CD4-positive, alpha-beta T cell treated with Interleukin-1 beta for 1 hour (primary cell): ENCODE measurements at regions not wholly inside any gene's neighbourhood (a gene's known extent, or its start where the extent isn't known, plus 50 kb on each side); places are given as distances from the start of the nearest gene placed in this dataset.
"Not testable (repeated sequence)": the region's sequence is repeated elsewhere in the genome, so short reads cannot be mapped to it uniquely, and the experiment has no call there.

Experiments
- DNase-seq, 2 donors: peaks; one replicate each; pipeline ENCODE4 v3.0.0-alpha.2; 2020 to 2022

DNA sequence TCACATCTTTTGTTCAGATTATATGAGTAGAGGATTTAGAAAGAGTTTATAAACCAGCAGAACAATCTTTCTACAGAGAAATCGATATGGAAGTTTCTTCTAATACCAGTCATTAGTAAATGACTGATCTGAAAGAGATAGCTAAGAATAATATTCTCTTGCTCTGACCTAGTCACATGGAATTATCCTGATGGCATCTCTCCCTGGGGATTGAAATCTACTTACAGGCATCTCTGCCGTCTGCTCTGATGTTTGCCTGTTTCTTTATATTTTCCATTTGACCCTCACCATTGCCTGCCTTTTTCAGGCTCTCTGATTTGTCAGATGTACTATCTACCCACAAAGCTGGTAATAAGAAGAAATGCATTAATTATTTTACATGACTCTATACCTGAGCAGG is 1157.3 kb downstream of the PCDH7 start:
- DNase-seq, result no peak

DNA sequence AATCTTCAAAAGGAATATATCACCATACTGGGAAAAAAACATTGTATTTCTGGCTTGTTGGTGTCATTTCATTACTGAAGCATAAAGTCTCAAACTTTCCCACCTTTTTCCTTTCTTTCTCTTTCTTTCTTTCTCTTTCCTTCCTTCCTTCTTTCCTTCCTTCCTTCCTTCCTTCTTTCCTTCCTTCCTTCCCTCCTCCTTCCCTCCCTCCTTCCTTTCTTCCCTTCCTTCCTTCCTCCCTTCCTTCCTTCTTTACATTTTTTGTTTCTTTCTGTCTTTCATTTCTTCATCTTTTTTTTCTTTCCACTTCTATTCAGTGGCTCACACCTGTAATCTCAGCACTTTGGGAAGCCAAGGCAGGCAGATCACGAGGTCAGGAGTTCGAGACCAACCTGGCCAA is 1160.7 kb downstream of the PCDH7 start:
- DNase-seq, result not testable (repeated sequence)

DNA sequence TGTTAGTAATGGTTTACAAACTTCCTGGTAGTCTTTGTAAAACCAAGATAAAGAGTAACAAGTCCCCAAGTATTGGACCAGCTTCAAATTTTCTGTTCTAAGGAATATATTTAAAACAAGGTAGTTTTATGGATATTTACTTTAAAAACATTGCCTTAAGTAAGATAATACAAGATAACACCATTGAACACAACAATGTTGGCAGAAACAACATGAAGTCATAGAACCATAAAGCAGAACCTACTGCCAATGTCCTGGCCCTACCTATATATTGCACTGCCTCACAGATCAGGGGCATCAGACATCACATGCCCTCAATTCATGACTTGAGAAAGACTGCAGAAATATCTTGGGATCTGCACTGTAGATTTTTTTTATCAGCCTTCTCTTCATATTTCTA is 1176.2 kb downstream of the PCDH7 start:
- no peak for DNase-seq

DNA sequence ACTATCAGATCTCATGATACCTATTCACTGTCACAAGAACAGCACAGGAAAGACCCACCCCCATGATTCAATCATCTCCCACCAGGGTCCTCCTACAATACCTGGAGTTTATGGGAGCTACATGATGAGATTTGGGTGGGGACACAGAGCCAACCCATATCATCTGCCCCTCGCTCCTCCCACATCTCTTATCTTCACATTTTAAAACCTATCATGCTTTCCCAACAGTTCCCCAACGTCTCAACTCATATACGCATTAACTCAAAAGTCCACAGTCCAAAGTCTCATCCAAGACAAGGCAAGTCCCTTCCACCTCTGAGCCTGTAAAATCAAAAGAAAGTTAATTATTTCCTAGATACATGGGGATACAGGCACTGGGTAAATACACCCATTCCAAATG is 1185.2 kb downstream of the PCDH7 start:
- DNase-seq, result no peak

DNA sequence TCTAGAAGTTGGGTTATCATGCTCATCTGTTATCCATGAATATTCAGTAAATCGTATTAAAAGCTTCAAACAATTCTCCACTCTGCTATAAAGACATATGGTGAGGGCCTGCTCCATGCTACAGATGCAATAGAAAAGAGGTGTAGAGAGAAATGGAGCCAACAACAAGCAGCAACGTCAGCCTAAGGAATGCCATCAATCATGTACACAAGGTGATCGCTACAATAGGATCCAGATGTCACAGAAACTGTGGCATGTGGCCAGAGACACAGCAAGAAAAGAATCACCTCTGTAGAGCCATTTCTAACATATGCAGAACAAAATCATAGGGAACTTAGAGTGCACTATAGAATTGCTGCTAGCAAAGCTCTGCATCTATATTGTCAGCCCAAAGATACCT is 1188.1 kb downstream of the PCDH7 start:
- DNase-seq, result no peak

DNA sequence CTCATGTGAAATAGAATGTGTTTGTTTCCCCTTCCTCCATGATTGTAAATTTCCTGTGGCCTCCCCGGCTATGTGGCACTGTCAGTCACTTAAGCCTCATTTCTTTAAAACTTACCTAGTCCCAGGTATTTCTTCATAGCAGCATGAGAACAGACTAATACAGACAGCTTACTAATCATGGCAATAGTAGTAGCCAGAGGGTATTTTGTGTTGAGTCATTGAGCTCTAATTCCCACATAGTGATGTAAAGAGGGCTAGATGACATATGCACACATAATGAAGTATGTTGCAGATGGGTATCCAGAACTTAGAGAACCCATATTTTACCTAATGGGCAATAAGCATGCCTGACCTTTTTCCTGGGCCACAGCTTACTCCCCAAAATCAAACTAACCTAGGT is 1197.2 kb downstream of the PCDH7 start:
- DNase-seq, result no peak

DNA sequence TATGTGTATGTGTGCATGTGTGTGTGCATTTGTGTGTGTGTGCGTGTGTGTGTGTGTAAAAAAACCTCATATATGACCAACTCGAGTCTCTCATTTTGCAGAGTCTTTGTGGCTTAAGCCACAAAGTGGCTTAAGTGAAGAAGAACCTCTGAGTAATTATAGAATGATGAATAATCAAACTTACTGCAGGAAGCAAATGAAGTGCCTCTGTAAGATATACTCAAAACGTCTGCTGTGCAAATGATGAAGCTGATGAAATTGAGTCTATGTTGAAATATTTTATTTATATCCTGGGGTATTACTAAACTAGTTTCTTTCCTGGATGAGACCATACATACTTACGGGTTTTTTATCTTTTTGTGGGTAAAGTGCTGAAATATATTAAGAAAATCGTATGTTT is 1198.7 kb downstream of the PCDH7 start:
- no peak for DNase-seq

DNA sequence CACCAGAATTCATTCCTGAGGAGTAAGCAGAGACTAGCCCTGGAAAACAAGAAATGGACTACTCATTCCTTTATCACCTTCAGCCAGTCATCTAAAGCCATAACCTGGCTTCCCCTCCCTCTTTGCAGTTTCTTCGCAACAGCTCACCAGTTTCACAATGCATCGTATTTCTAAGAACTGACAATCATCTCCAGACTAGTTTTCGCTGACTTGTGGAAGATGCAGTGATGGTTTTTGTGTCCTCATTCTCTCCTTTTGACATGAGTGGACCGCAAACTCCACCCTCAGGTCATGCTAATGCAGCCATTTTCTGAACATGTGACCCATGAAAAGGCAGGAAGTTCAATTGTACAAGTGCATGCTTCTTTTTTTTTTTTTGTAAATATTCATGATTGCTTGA is 1203.5 kb downstream of the PCDH7 start:
- no peak for DNase-seq

DNA sequence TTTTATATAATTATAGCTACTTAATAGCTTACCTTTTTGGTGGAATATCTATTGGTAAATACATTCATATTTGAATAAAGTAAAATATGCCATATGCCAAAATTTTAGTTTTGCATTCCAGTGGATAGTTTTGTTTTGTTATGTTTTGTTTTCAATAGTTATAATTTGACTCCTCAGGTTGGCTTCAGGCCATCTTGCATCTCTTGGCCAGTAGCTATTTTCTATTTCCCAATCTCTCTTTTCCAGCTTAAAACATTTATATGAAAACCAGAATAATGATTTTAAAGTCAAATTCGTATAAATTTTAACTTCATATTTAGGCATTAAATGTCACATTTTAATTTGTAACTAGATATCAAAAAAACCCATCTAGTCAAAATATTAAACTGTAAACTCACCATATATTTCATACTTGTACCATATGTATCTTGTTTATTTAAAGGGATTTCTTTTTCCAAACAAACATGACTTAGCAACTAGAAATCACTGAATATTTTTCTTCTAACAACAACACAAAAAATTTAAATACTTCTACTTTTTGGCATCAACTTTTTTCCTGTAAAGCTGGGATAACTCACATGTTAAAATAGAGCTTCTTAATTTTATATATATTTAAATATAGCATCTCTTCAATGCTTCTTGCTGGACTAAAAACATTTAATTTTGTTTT is 1209.6 kb downstream of the PCDH7 start:
- DNase-seq, result no peak

DNA sequence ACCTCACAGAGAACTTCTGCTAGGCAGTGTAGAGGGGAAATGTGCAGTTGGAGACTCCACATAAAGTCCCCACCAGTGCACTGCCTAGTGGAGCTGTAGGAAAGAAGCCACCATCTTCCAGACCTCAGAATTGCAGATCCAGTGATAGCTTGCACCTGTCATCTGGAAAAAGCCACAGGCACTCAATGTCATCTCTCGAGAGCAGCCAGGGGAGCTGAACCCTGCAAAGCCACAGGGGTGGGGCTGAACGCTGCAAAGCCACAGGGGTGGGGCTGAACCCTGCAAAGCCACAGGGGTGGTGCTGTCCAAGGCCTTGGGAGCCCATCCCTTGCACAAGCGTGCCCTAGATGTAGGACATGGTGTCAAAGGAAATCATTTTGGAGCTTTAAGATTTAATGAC is 1226.3 kb downstream of the PCDH7 start:
- no peak for DNase-seq

DNA sequence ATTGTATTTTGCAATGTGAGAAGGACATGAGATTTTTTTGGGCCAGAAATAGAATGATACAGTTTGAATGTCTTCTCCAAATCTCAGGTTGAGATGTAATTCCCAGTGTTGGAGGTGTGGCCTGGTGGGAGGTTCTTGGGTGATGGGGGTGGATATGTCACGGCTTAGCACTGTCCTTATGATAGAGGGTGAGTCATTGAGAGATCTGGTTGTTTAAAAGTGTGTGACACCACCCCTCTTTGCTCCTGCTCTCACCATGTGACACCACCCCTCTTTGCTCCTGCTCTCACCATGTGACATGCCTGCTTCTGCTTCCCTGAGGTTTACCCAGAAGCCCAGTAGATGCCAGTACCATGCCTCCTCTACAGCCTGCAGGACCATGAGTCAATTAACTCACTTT is 1226.9 kb downstream of the PCDH7 start:
- no peak for DNase-seq

DNA sequence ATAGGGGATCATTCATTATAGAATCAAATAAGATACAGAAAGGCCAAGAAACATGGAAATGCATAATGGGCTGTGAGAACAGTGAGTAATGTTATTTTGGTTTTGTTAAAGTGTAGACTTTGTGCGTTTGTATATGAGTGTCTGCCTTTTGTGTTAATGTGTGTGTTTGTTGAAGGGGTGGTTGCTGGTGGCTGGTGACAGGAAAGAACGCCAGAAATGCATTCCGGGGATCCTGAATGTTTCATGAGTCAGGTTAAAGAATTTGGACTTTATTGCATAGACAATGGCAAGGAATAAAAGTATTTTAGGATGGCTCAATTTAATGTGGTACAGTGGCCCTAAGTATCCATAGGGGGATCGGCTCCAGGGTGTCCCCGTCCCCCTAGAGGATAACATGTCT is 1228.9 kb downstream of the PCDH7 start:
- no peak for DNase-seq

DNA sequence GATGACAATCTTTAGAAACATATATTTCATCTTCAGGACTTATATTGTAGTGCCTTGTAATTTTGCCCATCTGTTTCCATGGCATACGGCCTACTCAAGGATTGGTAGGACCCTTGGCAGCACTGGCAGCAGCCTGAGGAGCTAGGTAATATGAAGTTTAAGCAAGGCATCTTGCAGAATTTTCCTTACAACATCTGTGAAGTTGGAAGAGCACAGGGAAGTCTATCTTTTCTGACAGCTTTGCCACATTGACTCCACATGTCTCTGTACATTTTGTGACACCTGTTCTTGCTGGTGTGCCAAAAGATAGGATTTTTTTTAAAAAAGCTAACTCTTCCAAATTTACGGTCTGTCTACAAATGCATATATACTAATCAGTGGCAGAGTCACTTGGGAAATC is 1235.2 kb downstream of the PCDH7 start:
- no peak for DNase-seq

DNA sequence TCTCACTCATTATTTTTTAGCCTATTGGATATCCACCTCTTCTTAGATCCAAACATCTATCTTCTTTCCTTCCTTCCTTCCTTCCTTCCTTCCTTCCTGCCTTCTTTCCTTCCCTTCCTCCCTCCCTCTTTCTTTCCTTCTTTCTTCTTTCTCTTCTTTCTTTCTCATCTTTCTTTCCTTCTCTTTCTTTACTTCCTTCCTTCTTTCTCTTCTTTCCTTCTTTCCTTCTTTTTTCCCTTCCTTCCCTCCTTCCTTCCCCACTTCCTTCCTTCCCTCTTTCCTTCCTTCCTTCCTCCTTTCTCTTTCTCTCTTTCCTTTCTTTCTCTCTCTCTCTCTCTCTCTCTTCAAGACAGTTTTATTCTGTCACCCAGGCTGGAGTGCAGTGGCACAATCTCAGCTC is 1239.8 kb downstream of the PCDH7 start:
- DNase-seq, result no peak

DNA sequence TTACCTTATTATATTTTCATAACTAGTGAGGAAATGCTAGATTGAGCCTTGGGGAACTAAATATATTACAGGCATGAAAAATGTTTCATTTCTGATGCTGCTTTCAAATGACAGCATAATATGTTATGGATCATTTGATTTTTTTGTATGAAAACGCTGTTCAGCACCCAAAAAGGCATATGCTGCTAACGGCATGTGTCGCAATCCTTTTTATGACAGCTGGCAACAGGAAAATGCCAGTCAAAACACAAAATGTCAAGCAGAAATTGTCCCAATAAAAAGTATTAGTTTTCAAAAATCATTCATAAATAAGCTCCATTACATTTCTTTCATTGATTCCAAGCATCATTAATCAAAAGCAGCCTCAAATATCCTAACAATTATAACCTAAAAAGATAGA is 1244.5 kb downstream of the PCDH7 start:
- no peak for DNase-seq

DNA sequence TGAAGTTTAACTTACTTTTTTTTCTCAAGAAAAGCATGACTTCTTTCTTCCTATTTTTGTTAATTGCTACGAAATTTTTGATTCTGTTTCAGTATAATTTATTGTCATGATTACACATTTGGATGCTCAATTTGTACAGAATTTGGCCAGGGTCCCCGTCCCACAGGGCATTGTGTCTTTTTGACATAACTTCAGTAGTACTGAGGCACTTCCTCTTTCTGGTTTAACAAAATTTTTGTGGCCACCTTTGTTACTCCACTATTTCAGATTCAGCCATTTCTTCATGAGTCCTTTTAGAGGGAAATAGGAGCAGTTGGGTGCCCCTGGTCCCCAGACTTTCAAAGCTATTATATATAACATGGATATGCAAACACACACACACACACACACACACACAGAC is 1248.7 kb downstream of the PCDH7 start:
- DNase-seq, result no peak

DNA sequence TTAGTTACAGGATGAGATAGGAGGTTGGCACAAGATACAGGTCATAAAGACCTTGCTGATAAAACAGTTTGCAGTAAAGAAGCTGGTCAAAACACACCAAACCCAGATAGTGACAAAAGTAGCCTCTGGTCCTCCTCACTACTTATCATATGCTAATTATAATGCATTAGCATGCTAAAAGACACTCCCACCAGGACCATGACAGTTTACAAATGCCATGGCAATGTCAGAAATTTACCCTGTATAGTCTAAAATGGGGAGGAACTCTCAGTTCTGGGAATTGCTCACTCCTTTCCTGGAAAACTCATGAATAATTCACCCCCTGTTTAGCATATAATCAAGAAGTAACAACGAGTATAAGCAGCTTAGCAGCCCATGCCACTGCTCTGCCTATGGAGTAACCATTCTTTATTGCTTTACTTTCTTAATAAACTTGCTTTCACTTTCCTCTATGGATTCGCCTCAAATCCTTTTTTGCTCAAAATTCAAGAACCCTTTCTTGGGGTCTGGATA is 1254.4 kb downstream of the PCDH7 start:
- DNase-seq, result no peak

DNA sequence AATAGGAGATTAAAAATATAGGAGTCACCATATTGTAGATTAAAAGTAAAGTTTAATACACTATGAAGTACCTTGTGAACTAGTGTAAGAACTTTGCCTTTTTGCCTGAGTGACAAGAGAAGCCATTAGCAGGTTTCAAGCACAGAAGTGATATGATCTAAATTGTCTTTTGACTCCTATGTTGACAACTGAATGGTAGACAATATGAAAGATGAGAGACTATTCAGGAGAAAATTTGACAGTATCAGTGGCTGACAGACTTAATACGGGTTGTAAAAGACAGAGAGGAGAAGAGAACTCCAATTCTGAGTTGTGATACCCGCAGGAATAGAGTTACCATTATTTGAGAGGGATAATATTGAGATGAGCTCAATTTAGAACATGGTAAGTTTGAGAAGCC is 1259.8 kb downstream of the PCDH7 start:
- no peak for DNase-seq

DNA sequence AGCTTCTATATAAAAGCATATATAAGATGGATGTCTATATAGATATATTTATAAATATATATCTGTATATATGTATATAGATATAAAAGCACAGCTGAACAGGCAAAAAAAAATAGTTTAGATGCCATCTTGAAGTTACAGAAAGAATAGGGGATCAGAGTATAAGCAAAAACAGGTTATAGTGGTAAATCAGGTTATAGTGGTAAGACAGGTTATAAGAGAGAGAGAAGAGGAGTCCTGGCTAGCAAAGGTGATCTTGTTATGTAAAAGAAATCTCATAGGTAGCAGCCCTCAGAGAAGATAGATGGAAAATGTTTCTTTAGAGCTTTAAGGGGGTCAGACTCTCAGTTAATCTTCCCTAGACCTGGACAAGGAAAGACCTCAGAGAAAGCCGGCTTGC is 1263.1 kb downstream of the PCDH7 start:
- DNase-seq, result no peak

DNA sequence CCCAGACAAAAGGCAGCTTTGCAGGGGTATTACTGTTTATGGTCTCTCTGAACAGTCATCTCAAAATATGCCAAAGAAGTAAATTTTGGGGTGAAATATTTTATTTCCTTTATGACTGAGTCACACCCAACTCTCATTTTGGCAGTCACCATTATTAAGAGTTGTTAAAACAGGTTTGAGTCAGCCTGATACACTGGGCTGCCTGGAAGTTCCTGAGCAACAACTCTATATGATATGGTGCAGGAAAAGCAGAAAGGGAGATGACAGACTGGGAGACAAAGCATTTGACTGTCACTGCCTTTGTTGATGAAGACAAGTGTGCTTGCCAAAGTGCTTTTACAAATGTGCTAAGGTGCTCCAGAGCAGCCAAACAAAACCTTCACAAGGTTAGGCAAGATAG is 1263.5 kb downstream of the PCDH7 start:
- DNase-seq, result no peak

DNA sequence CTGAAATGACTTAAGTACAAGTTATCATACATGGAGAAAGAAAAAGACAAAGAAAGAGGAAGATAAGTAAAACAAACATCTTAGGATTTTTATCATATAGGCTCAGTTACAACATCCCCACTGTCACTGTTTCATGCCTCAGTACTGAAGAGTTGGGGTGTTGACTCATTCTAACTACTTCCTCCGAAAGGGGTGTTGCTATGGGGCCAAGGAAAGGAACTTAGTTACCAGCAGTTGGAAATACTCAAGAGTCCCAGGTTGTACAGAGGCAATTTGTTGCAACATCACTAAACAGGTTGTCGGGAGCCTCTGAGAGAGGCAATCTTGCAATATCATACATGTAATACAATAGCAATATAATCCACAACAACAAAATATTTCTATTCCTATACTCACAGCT is 1264.7 kb downstream of the PCDH7 start:
- DNase-seq, result no peak

DNA sequence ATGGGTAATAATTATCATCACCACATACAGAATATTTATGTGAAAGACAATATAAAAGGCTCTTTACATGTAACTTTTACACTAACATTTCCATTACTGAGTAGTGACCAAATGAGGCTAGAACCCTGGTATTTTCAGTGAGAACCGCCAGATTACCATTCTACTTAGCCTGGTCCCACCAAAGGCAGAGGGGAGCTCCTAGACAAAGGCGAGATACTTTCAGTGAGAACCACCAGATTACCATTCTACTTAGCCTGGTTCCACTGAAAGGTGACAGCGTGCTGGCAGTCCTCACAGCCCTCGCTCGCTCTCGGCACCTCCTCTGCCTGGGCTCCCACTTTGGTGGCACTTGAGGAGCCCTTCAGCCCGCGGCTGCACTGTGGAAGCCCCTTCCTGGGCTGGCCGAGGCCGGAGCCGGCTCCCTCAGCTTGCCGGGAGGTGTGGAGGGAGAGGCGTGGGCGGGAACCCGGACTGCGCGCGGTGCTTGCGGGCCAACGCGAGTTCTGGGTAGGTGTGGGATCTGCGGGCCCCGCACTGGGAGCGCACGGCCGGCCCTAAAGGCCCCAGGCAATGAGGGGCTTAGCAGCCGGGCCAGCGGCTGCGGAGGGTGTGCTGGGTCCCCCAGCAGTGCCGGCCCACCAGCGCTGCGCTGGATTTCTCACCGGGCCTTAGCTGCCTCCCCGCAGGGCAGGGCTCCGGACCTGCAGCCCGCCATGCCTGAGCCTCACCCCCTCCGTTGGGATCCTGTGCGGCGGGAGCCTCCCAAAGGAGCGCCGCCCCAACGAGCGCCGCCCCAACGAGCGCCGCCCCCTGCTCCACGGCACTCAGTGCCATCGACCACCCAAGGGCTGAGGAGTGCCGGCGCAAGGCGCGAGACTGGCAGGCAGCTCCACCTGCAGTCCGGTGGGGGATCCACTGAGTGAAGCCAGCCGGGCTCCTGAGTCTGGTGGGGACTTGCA is 1276.1 kb downstream of the PCDH7 start:
- no peak for DNase-seq

DNA sequence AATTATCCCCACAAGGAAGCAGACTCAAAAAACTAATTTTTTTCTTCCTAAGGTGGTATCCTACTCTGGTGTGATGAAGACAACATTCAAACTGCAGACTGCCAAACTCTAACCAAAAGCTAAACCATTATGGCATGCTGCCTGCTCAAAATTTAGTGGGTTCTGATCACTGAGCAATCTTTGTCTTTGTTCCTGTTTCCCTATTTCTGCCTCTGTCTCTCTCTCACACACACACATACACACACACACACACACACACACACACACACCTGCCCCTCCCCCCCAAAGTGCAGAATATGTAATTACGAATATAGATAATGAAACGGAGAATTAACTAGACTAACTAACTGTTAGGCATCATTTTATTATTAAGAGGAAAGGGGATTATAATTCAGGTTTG is 1278.6 kb downstream of the PCDH7 start:
- DNase-seq, result no peak

DNA sequence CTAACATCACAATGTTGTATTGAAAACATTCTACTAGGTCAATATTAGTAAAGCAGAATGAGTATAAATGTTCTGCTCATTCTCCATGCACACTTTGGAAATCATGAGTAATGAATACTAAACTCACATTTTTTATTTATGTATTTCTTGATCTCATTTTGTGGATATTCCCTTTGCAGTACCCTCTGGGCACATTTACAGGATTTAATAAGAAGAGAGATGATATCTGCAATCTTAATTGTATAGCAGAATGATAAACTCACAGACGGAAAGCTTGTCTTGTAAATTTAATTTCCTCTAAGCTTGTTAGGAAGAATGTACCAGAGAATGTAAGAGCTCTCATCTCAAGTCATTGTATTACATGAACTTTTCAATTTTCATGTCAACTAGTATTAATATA is 1279.7 kb downstream of the PCDH7 start:
- DNase-seq, result no peak
